NCI-H187 (cell line): ENCODE measurements at regions not wholly inside any gene's neighbourhood (a gene's known extent, or its start where the extent isn't known, plus 50 kb on each side); places are given as distances from the start of the nearest gene placed in this dataset.

ENCODE experiments used
- DNase-seq, 2 experiments: peaks; one replicate each; lab custom pipeline; 2025; lab: John Stamatoyannopoulos, UW

- no peak for DNase-seq
Measured at GRCh38 chr7:70907259-70908247, 224.4 kb upstream of the GALNT17 start.

GRCh38 chr7:70913924-70914323 is 218.0 kb upstream of the GALNT17 start:
- no peak for DNase-seq

GRCh38 chr7:70915067-70915466 is 216.9 kb upstream of the GALNT17 start:
- DNase-seq, result no peak

GRCh38 chr7:70919481-70920073 is 212.4 kb upstream of the GALNT17 start:
- no peak for DNase-seq

- no peak for DNase-seq
Measured at GRCh38 chr7:70920876-70921275, 211.1 kb upstream of the GALNT17 start.

- DNase-seq, result no peak
Measured at GRCh38 chr7:70923181-70923845, 208.6 kb upstream of the GALNT17 start.

- no peak for DNase-seq
Measured at GRCh38 chr7:70925411-70926115, 206.4 kb upstream of the GALNT17 start.

- DNase-seq, result no peak
Measured at GRCh38 chr7:70926666-70927065, 205.3 kb upstream of the GALNT17 start.

- no peak for DNase-seq
Measured at GRCh38 chr7:70935311-70935710, 196.6 kb upstream of the GALNT17 start.

- no peak for DNase-seq
Measured at GRCh38 chr7:70935854-70936253, 196.1 kb upstream of the GALNT17 start.

- DNase-seq, result no peak
Measured at GRCh38 chr7:70937424-70937823, 194.5 kb upstream of the GALNT17 start.

- DNase-seq, result no peak
Measured at GRCh38 chr7:70940597-70940996, 191.3 kb upstream of the GALNT17 start.

- DNase-seq, result no peak
Measured at GRCh38 chr7:70942791-70943190, 189.2 kb upstream of the GALNT17 start.

- no peak for DNase-seq
Measured at GRCh38 chr7:70944516-70944915, 187.4 kb upstream of the GALNT17 start.

- no peak for DNase-seq
Measured at GRCh38 chr7:70947181-70947580, 184.8 kb upstream of the GALNT17 start.

GRCh38 chr7:70949862-70950261 is 182.1 kb upstream of the GALNT17 start:
- DNase-seq, result no peak

- no peak for DNase-seq
Measured at GRCh38 chr7:70951271-70951962, 180.5 kb upstream of the GALNT17 start.

GRCh38 chr7:70952311-70952710 is 179.6 kb upstream of the GALNT17 start:
- no peak for DNase-seq

GRCh38 chr7:70953331-70953741 is 178.6 kb upstream of the GALNT17 start:
- DNase-seq, result no peak

- DNase-seq, result no peak
Measured at GRCh38 chr7:70953796-70954195, 178.1 kb upstream of the GALNT17 start.

- DNase-seq, result no peak
Measured at GRCh38 chr7:70972693-70973092, 159.3 kb upstream of the GALNT17 start.

- DNase-seq, result no peak
Measured at GRCh38 chr7:70975754-70976153, 156.2 kb upstream of the GALNT17 start.
